GM23338 (cell line): ENCODE measurements at regions not wholly inside any gene's neighbourhood (a gene's known extent, or its start where the extent isn't known, plus 50 kb on each side); places are given as distances from the start of the nearest gene placed in this dataset.

Source experiments
- CREB1 ChIP-seq: fragments of 250-450 bp; sonication (Bioruptor Pico); IDR thresholded peaks from 2 replicates; pipeline ENCODE4 v1.5.0; 2020; ENCODE audit warnings: low read depth, mild to moderate bottlenecking, moderate library complexity
- EZH2 ChIP-seq: fragments of 200-600 bp; sonication (generic); IDR thresholded peaks from one replicate; pipeline ENCODE4 v1.8.0; 2017; ENCODE audit warnings: antibody characterized with exemption, mild to moderate bottlenecking, low read depth; ENCODE audit not compliant: unreplicated experiment
- EZH2phosphoT487 ChIP-seq: fragments of 200-600 bp; sonication (generic); IDR thresholded peaks from one replicate; pipeline ENCODE4 v1.8.1; 2018; ENCODE audit warnings: antibody characterized with exemption; ENCODE audit not compliant: unreplicated experiment
- JUNB ChIP-seq: IDR thresholded peaks from one replicate; pipeline ENCODE4 v1.6.1; 2016; ENCODE audit warnings: antibody characterized with exemption; ENCODE audit not compliant: unreplicated experiment
- NANOG ChIP-seq: IDR thresholded peaks from 2 replicates; pipeline ENCODE4 v1.6.1; 2016; ENCODE audit warnings: antibody characterized with exemption, borderline replicate concordance
- POLR2AphosphoS5 ChIP-seq: IDR thresholded peaks from 2 replicates; pipeline ENCODE4 v1.6.1; 2016; ENCODE audit warnings: antibody characterized with exemption, low read depth
- STAT1 ChIP-seq: IDR thresholded peaks from one replicate; pipeline ENCODE4 v1.6.1; 2016; ENCODE audit warnings: antibody characterized with exemption; ENCODE audit not compliant: unreplicated experiment
- ZNF114 ChIP-seq: fragments of 250-450 bp; sonication (Bioruptor Pico); IDR thresholded peaks from 2 replicates; pipeline ENCODE4 v1.5.0; 2020; ENCODE audit warnings: mild to moderate bottlenecking, moderate library complexity
- ZNF331 ChIP-seq: fragments of 250-450 bp; sonication (Bioruptor Pico); IDR thresholded peaks from 2 replicates; pipeline ENCODE4 v1.5.0; 2020; ENCODE audit warnings: low read depth, mild to moderate bottlenecking, moderate library complexity
- TF ChIP-seq, protein P1 (sequence below), 2 experiments: fragments of 200-600 bp in 1 of 2; sonication (generic) in 1 of 2; conservative IDR thresholded peaks; 2 replicates each; pipeline versions ENCODE4 v1.5.1 to v1.6.1; 2016 to 2017; ENCODE audit warnings: antibody characterized with exemption in 2 of 2, low read depth in 2 of 2, mild to moderate bottlenecking in 2 of 2, moderate library complexity in 1 of 2
- TF ChIP-seq, protein P2 (sequence below): IDR thresholded peaks from one replicate; pipeline ENCODE4 v1.6.1; 2018; ENCODE audit warnings: antibody characterized with exemption; ENCODE audit not compliant: unreplicated experiment
- TF ChIP-seq, protein P3 (sequence below): IDR thresholded peaks from 2 replicates; pipeline ENCODE4 v1.6.1; 2016; ENCODE audit warnings: antibody characterized with exemption
- TF ChIP-seq, protein P4 (sequence below): fragments of 250-450 bp; sonication (Bioruptor Pico); IDR thresholded peaks from 2 replicates; pipeline ENCODE4 v1.5.0; 2020; ENCODE audit warnings: mild to moderate bottlenecking, moderate library complexity

DNA sequence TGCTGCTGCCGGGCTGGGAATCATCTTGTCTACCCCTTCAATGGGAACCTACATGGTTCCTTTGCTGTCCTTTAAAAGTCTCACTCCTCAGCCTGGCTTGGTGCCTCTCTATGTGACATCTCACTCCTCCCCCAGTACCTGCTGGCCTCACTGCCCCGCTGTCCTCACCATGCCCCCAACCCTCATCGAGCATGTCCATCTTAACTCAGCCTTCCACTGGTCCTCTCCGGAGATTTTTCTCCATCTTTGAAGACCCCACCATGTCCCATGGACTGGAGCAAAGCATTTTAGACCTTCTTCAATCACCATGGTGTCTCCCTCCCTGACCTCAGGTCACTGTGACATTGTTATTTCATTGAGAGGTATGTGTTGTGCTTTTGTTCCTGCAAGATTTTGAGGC is 58.1 kb upstream of the SIX3 start:
- TF ChIP-seq, protein P1, sequence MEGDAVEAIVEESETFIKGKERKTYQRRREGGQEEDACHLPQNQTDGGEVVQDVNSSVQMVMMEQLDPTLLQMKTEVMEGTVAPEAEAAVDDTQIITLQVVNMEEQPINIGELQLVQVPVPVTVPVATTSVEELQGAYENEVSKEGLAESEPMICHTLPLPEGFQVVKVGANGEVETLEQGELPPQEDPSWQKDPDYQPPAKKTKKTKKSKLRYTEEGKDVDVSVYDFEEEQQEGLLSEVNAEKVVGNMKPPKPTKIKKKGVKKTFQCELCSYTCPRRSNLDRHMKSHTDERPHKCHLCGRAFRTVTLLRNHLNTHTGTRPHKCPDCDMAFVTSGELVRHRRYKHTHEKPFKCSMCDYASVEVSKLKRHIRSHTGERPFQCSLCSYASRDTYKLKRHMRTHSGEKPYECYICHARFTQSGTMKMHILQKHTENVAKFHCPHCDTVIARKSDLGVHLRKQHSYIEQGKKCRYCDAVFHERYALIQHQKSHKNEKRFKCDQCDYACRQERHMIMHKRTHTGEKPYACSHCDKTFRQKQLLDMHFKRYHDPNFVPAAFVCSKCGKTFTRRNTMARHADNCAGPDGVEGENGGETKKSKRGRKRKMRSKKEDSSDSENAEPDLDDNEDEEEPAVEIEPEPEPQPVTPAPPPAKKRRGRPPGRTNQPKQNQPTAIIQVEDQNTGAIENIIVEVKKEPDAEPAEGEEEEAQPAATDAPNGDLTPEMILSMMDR (conservative IDR thresholded peaks at IDR 0.05; ENCODE audit: low read depth in 2 of 2) = no peak
- TF ChIP-seq EZH2phosphoT487 (no peak), EZH2 (no peak), POLR2AphosphoS5 (no peak), CREB1 (no peak), ZNF331 (CRISPR knock-in tag) (no peak), ZNF114 (CRISPR knock-in tag) (no peak), JUNB (no peak), STAT1 (no peak), NANOG (no peak)
- TF ChIP-seq, protein P2, sequence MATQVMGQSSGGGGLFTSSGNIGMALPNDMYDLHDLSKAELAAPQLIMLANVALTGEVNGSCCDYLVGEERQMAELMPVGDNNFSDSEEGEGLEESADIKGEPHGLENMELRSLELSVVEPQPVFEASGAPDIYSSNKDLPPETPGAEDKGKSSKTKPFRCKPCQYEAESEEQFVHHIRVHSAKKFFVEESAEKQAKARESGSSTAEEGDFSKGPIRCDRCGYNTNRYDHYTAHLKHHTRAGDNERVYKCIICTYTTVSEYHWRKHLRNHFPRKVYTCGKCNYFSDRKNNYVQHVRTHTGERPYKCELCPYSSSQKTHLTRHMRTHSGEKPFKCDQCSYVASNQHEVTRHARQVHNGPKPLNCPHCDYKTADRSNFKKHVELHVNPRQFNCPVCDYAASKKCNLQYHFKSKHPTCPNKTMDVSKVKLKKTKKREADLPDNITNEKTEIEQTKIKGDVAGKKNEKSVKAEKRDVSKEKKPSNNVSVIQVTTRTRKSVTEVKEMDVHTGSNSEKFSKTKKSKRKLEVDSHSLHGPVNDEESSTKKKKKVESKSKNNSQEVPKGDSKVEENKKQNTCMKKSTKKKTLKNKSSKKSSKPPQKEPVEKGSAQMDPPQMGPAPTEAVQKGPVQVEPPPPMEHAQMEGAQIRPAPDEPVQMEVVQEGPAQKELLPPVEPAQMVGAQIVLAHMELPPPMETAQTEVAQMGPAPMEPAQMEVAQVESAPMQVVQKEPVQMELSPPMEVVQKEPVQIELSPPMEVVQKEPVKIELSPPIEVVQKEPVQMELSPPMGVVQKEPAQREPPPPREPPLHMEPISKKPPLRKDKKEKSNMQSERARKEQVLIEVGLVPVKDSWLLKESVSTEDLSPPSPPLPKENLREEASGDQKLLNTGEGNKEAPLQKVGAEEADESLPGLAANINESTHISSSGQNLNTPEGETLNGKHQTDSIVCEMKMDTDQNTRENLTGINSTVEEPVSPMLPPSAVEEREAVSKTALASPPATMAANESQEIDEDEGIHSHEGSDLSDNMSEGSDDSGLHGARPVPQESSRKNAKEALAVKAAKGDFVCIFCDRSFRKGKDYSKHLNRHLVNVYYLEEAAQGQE = no peak
- TF ChIP-seq, protein P3, sequence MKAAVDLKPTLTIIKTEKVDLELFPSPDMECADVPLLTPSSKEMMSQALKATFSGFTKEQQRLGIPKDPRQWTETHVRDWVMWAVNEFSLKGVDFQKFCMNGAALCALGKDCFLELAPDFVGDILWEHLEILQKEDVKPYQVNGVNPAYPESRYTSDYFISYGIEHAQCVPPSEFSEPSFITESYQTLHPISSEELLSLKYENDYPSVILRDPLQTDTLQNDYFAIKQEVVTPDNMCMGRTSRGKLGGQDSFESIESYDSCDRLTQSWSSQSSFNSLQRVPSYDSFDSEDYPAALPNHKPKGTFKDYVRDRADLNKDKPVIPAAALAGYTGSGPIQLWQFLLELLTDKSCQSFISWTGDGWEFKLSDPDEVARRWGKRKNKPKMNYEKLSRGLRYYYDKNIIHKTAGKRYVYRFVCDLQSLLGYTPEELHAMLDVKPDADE = no peak
- TF ChIP-seq, protein P4, sequence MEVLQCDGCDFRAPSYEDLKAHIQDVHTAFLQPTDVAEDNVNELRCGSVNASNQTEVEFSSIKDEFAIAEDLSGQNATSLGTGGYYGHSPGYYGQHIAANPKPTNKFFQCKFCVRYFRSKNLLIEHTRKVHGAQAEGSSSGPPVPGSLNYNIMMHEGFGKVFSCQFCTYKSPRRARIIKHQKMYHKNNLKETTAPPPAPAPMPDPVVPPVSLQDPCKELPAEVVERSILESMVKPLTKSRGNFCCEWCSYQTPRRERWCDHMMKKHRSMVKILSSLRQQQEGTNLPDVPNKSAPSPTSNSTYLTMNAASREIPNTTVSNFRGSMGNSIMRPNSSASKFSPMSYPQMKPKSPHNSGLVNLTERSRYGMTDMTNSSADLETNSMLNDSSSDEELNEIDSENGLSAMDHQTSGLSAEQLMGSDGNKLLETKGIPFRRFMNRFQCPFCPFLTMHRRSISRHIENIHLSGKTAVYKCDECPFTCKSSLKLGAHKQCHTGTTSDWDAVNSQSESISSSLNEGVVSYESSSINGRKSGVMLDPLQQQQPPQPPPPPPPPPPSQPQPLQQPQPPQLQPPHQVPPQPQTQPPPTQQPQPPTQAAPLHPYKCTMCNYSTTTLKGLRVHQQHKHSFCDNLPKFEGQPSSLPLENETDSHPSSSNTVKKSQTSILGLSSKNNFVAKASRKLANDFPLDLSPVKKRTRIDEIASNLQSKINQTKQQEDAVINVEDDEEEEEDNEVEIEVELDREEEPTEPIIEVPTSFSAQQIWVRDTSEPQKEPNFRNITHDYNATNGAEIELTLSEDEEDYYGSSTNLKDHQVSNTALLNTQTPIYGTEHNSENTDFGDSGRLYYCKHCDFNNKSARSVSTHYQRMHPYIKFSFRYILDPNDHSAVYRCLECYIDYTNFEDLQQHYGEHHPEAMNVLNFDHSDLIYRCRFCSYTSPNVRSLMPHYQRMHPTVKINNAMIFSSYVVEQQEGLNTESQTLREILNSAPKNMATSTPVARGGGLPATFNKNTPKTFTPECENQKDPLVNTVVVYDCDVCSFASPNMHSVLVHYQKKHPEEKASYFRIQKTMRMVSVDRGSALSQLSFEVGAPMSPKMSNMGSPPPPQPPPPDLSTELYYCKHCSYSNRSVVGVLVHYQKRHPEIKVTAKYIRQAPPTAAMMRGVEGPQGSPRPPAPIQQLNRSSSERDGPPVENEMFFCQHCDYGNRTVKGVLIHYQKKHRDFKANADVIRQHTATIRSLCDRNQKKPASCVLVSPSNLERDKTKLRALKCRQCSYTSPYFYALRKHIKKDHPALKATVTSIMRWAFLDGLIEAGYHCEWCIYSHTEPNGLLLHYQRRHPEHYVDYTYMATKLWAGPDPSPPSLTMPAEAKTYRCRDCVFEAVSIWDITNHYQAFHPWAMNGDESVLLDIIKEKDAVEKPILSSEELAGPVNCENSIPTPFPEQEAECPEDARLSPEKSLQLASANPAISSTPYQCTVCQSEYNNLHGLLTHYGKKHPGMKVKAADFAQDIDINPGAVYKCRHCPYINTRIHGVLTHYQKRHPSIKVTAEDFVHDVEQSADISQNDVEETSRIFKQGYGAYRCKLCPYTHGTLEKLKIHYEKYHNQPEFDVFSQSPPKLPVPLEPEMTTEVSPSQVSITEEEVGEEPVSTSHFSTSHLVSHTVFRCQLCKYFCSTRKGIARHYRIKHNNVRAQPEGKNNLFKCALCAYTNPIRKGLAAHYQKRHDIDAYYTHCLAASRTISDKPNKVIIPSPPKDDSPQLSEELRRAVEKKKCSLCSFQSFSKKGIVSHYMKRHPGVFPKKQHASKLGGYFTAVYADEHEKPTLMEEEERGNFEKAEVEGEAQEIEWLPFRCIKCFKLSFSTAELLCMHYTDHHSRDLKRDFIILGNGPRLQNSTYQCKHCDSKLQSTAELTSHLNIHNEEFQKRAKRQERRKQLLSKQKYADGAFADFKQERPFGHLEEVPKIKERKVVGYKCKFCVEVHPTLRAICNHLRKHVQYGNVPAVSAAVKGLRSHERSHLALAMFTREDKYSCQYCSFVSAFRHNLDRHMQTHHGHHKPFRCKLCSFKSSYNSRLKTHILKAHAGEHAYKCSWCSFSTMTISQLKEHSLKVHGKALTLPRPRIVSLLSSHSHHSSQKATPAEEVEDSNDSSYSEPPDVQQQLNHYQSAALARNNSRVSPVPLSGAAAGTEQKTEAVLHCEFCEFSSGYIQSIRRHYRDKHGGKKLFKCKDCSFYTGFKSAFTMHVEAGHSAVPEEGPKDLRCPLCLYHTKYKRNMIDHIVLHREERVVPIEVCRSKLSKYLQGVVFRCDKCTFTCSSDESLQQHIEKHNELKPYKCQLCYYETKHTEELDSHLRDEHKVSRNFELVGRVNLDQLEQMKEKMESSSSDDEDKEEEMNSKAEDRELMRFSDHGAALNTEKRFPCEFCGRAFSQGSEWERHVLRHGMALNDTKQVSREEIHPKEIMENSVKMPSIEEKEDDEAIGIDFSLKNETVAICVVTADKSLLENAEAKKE = no peak
